ENCODE measurements at regions not wholly inside any gene's neighbourhood (a gene's known extent, or its start where the extent isn't known, plus 50 kb on each side); places are given as distances from the start of the nearest gene placed in this dataset.

DNA sequence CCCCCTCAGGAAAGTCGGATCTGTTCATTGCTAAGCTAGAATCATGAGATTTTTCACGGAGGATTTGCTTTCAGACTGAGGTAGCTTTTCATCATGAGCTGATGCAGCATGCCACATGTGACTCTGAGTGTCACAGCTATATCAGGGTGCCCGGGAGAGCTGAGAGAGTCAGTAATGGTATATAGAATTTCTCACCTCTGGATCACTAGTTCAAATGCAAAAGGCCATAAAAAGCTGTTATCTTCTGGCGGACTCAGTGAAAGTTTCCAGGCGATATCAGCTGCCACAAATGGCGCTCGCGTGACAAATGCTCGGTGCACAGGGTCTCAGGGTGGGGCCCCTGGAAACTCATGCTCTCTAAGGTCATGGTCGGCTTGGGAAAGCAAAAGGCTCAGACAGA lies 150.1 kb downstream of the DHX15 start:
- no peaks in the 10 kb centered on the region for H4K20me1 ChIP-seq (replicated peaks; ENCODE audit: control insufficient read depth, extremely low read depth, insufficient read depth, low read length)
- no peaks in the 10 kb centered on the region for H3K9me1 ChIP-seq (replicated peaks; ENCODE audit: control insufficient read depth, extremely low read depth, insufficient read depth, low read length)
- BruUV-seq (replicated peaks) = no TSS peak
- DNase-seq (ENCODE audit: low read depth, low spot score) (no peak), FAIRE-seq (no peak)
- TF ChIP-seq MAX (IDR thresholded peaks at IDR 0.05; ENCODE audit: insufficient read depth, insufficient read length) = no peak
- TF ChIP-seq GATA2 (IDR thresholded peaks at IDR 0.05; ENCODE audit: insufficient read depth, insufficient read length, low read depth, low read length) = no peak
- no peak for TF ChIP-seq MYC (IDR thresholded peaks at IDR 0.05; ENCODE audit: low read depth, low read length)
- no peak for TF ChIP-seq EZH2 (IDR thresholded peaks at IDR 0.05; ENCODE audit: borderline replicate concordance, low read depth, low read length, severe bottlenecking)
- TF ChIP-seq FOS (IDR thresholded peaks at IDR 0.05; ENCODE audit: borderline replicate concordance, insufficient read depth, low read length) = no peak
- TF ChIP-seq JUN (IDR thresholded peaks at IDR 0.05; ENCODE audit: borderline replicate concordance, insufficient read depth, insufficient read length, low read depth) = no peak
- TF ChIP-seq POLR2AphosphoS5 (IDR thresholded peaks at IDR 0.05; ENCODE audit: insufficient read depth, low read depth, low read length) = no peak
- TF ChIP-seq CTCF (IDR thresholded peaks at IDR 0.05; ENCODE audit: extremely low read depth in 1 of 2, insufficient read depth in 1 of 2, low read depth in 1 of 2, low read length in 2 of 2) = no peak
- no peak for TF ChIP-seq POLR2A (IDR thresholded peaks at IDR 0.05; ENCODE audit: low read depth, low read length)
- no peak overlapping the region for H3K9ac ChIP-seq (replicated peaks; ENCODE audit: extremely low read depth, insufficient read depth, low read length)
- intact Hi-C loops (cut with micrococcal nuclease) = no loop called here
- H3K9me3 ChIP-seq (replicated peaks; ENCODE audit: control insufficient read depth, insufficient read depth, low read length) = no peaks in the 10 kb centered on the region
- no peak overlapping the region for H3K4me2 ChIP-seq (ENCODE audit: insufficient read depth, low read length)
- H3K4me1 ChIP-seq (ENCODE audit: control insufficient read depth, extremely low read depth, insufficient read depth, low read length) = no peaks in the 10 kb centered on the region
- no peak overlapping the region for H2AFZ ChIP-seq (ENCODE audit: low read depth, low read length)
- H3K36me3 ChIP-seq (ENCODE audit: control insufficient read depth in 2 of 2, extremely low read depth in 1 of 2, insufficient read depth in 2 of 2, low read length in 2 of 2) = no peaks in the 10 kb centered on the region
- ChIA-PET POLR2A (no interaction called here), CTCF (no interaction called here)
- no peaks in the 10 kb centered on the region for H3K79me2 ChIP-seq (ENCODE audit: control insufficient read depth, insufficient read depth, low read length)
- no peaks in the 10 kb centered on the region for H3K27me3 ChIP-seq (ENCODE audit: control insufficient read depth in 2 of 2, insufficient read depth in 2 of 2, low read length in 2 of 2)
- no peak overlapping the region for H3K27ac ChIP-seq (ENCODE audit: insufficient read depth, low read depth, low read length)
- dilution Hi-C loops (cut with MboI; ENCODE audit: extremely low pct_ligation_motif_present, low sequenced_read_pairs) = no loop called here
- H3K4me3 ChIP-seq (replicated peaks in 1 of 3; ENCODE audit: insufficient read depth in 1 of 3, low read depth in 1 of 3, low read length in 3 of 3) = no peak overlapping the region

All from endothelial cell of umbilical vein (primary cell).